K562 (cell line): ENCODE measurements at regions not wholly inside any gene's neighbourhood (a gene's known extent, or its start where the extent isn't known, plus 50 kb on each side); places are given as distances from the start of the nearest gene placed in this dataset.

Experiments
- ATAC-seq: fragments of 200-7000 bp; cut with Tn5 transposase; 3 replicates; pipeline ENCODE4 v1.9.1; 2020; ENCODE audit warnings: moderate library complexity
- BruUV-seq: library from RNA; stranded (reverse); fragments of 400-500 nt; replicated peaks from 2 replicates; lab custom pipeline; 2021; lab: Mats Ljungman, UMichigan
- CTCF ChIA-PET: fragments of 300-600 bp; formaldehyde crosslinking; extraction: SDS; loops from one replicate; lab custom pipeline; 2021; ENCODE audit warnings: low intra/inter-chr PET ratio; lab: Yijun Ruan, JAX
- POLR2A ChIA-PET: fragments of 300-600, 350-650 bp; sonication (Branson Sonifier 250); formaldehyde crosslinking; extraction: SDS; loops from one replicate; lab custom pipeline; 2021; ENCODE audit warnings: antibody characterized with exemption, inconsistent platforms; lab: Yijun Ruan, JAX
- DNase-seq, 4 experiments: peaks; one replicate each; pipeline versions ENCODE4 v3.0.0 to v3.0.0-alpha.2; 2011 to 2018; ENCODE audit warnings: low spot score in 3 of 4, mixed read lengths in 3 of 4; ENCODE audit errors: extremely low read depth in 1 of 4
- FAIRE-seq: peaks from 2 replicates; lab custom pipeline; 2011; peaks lifted over from hg19 to GRCh38; lab: Jason Lieb, UNC
- H2AFZ ChIP-seq: 2 replicates; pipeline ENCODE4 v1.6.0; 2011; ENCODE audit warnings: low read depth, low read length, control low read depth, inconsistent platforms
- H3K27ac ChIP-seq: fragments of 200-600 bp; 3 replicates; pipeline ENCODE4 v1.8.0; 2011; ENCODE audit warnings: low read depth, mild to moderate bottlenecking, control low read depth, inconsistent platforms, low read length, moderate library complexity, mixed read lengths; ENCODE audit errors: extremely low read depth
- H3K27me3 ChIP-seq, 2 experiments: fragments of 300-600 bp in 1 of 2; 2 replicates in 1 of 2; 3 replicates in 1 of 2; pipeline versions ENCODE4 v1.6.0 to v1.8.0; 2011; ENCODE audit warnings: inconsistent platforms in 2 of 2, low read length in 2 of 2, mild to moderate bottlenecking in 1 of 2, mixed read lengths in 1 of 2, moderate library complexity in 1 of 2; ENCODE audit not compliant: control insufficient read depth in 2 of 2, insufficient read depth in 2 of 2
- H3K36me3 ChIP-seq: fragments of 300-600 bp; 3 replicates; pipeline ENCODE4 v1.8.0; 2011; ENCODE audit warnings: mild to moderate bottlenecking, low read length, inconsistent platforms; ENCODE audit not compliant: control insufficient read depth, insufficient read depth
- H3K4me1 ChIP-seq, 2 experiments: fragments of 200-600 bp in 1 of 2; replicated peaks in 1 of 2; 2 replicates in 1 of 2; 3 replicates in 1 of 2; pipeline versions ENCODE4 v1.5.1 to v1.8.0; 2011; ENCODE audit warnings: inconsistent platforms in 2 of 2, low read length in 2 of 2, mild to moderate bottlenecking in 1 of 2, mixed read lengths in 1 of 2, moderate library complexity in 1 of 2; ENCODE audit not compliant: control insufficient read depth in 2 of 2, insufficient read depth in 2 of 2
- H3K4me2 ChIP-seq: 2 replicates; pipeline ENCODE4 v1.6.1; 2011; ENCODE audit warnings: low read length, control low read depth, inconsistent platforms, mixed read lengths; ENCODE audit not compliant: insufficient read depth
- H3K4me3 ChIP-seq: fragments of 200-600 bp; sonication (generic), shearing (Covaris generic); 2 replicates; pipeline ENCODE4 v1.5.1; 2016; ENCODE audit warnings: control low read depth, inconsistent platforms
- H3K79me2 ChIP-seq: fragments of 200-600 bp; 3 replicates; pipeline ENCODE4 v1.8.0; 2011; ENCODE audit warnings: low read length, inconsistent platforms; ENCODE audit not compliant: control insufficient read depth, insufficient read depth
- H3K9ac ChIP-seq, 2 experiments: 2 replicates each; pipeline versions ENCODE4 v1.6.0 to v1.6.1; 2011; ENCODE audit warnings: low read depth in 2 of 2, low read length in 2 of 2, control low read depth in 1 of 2, inconsistent platforms in 1 of 2, mild to moderate bottlenecking in 1 of 2, mixed read lengths in 1 of 2; ENCODE audit not compliant: insufficient read depth in 1 of 2
- H3K9me1 ChIP-seq: one replicate; pipeline ENCODE4 v1.6.0; 2011; ENCODE audit warnings: inconsistent platforms, mild to moderate bottlenecking, low read length, moderate library complexity; ENCODE audit not compliant: control insufficient read depth, insufficient read depth
- H3K9me3 ChIP-seq: replicated peaks from 2 replicates; pipeline ENCODE4 v1.5.1; 2011; ENCODE audit warnings: low read depth, low read length, inconsistent platforms; ENCODE audit not compliant: control insufficient read depth, insufficient read depth
- H4K20me1 ChIP-seq: replicated peaks from 2 replicates; pipeline ENCODE4 v1.6.1; 2011; ENCODE audit warnings: low read length, inconsistent platforms, mixed read lengths; ENCODE audit not compliant: control insufficient read depth, insufficient read depth
- GATAD2B ChIP-seq: fragments of 450-650 bp; IDR thresholded peaks from 2 replicates; pipeline ENCODE4 v1.6.1; 2017; ENCODE audit warnings: mild to moderate bottlenecking, borderline replicate concordance
- HEY1 ChIP-seq: fragments of 250-450 bp; sonication (Bioruptor Pico); IDR thresholded peaks from 2 replicates; pipeline ENCODE4 v1.5.0; 2020; ENCODE audit warnings: mild to moderate bottlenecking, moderate library complexity, borderline replicate concordance
- HIVEP1 ChIP-seq: fragments of 250-450 bp; sonication (Bioruptor Pico); IDR thresholded peaks from 2 replicates; pipeline ENCODE4 v1.4.0; 2020; ENCODE audit warnings: mild to moderate bottlenecking
- PCBP2 ChIP-seq: fragments of 200-400 bp; formaldehyde crosslinking; IDR thresholded peaks from 2 replicates; pipeline ENCODE4 v1.6.1; 2018; ENCODE audit warnings: low read length, low read depth, mild to moderate bottlenecking, moderate library complexity; ENCODE audit not compliant: poor library complexity, severe bottlenecking
- POLR2AphosphoS5 ChIP-seq: IDR thresholded peaks from 2 replicates; pipeline ENCODE4 v1.6.1; 2011; ENCODE audit warnings: mild to moderate bottlenecking, low read depth, low read length, moderate library complexity; ENCODE audit not compliant: control insufficient read depth, insufficient read depth
- SAFB2 ChIP-seq: fragments of 200-400 bp; formaldehyde crosslinking; IDR thresholded peaks from 2 replicates; pipeline ENCODE4 v1.6.1; 2018; ENCODE audit warnings: borderline replicate concordance, low read length, low read depth, moderate library complexity; ENCODE audit not compliant: severe bottlenecking
- YBX1 ChIP-seq: fragments of 450-650 bp; IDR thresholded peaks from 2 replicates; pipeline ENCODE4 v1.7.1; 2016; ENCODE audit warnings: mild to moderate bottlenecking
- ZBTB17 ChIP-seq: fragments of 450-650 bp; formaldehyde crosslinking; IDR thresholded peaks from 2 replicates; pipeline ENCODE4 v1.4.0; 2020; ENCODE audit warnings: mild to moderate bottlenecking
- ZBTB7A ChIP-seq: IDR thresholded peaks from 2 replicates; pipeline ENCODE4 v1.6.1; 2011; ENCODE audit warnings: low read depth, mild to moderate bottlenecking, low read length, moderate library complexity, borderline replicate concordance; ENCODE audit not compliant: control insufficient read depth
- ZFP30 ChIP-seq: fragments of 250-450 bp; sonication (Bioruptor Pico); IDR thresholded peaks from 2 replicates; pipeline ENCODE4 v1.8.0; 2022; ENCODE audit warnings: moderate library complexity, mild to moderate bottlenecking, inconsistent platforms, borderline replicate concordance
- ZNF134 ChIP-seq: fragments of 250-450 bp; sonication (Bioruptor Pico); conservative IDR thresholded peaks from 2 replicates; pipeline ENCODE4 v1.4.0; 2020
- ZNF184 ChIP-seq: sonication (generic); formaldehyde crosslinking; IDR thresholded peaks from 2 replicates; pipeline ENCODE4 v1.5.0; 2020; ENCODE audit warnings: missing genetic modification reagents
- WGBS: fragments of 100-300 bp; shearing (Covaris generic); methylation state at CpG from one replicate; pipeline ENCODE4 v1.1.6; 2016; ENCODE audit warnings: low coverage, mixed read lengths; ENCODE audit not compliant: insufficient coverage; ENCODE audit errors: missing lambda C conversion rate; 5-methylcytosine and 5-hydroxymethylcytosine counted together
- in situ Hi-C: fragments of 300-500 bp; cut with MboI; formaldehyde crosslinking; loops from 4 replicates; pipeline ENCODE4 v1.15.0; 2018; ENCODE audit warnings: inconsistent platforms, mixed read lengths
- intact Hi-C: fragments of 100-400 bp; cut with micrococcal nuclease; formaldehyde crosslinking; loops from 2 replicates; pipeline ENCODE4 v1.14.2; 2022
- TF ChIP-seq, protein P1 (sequence below): fragments of 200-800 bp; sonication (Bioruptor generic); IDR thresholded peaks from 2 replicates; pipeline ENCODE4 v1.6.1; 2016; ENCODE audit warnings: missing genetic modification characterization, missing compliant biosample characterization

DNA sequence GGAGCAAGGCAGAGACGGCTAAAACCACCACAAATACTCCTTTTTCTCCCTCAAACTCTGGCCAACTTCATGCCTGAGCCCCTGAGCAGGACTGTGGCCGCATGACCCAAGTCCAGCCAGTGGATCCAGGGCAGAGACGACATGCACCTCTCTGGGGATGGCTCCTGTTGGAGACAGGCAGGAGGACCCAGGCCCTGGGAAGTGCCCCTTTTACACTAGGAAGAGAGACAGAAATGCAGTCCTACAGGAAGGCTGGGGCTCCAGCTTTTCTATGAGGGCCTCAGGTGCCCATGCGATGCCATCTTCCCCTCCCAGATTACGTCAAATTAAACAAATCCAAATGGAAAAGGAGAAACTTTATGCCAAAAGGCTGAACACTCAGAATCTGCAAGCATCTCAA is 498.0 kb downstream of the BRD1 start:
- Histone ChIP-seq H3K9me3 (no peaks in the 10 kb centered on the region), H3K4me1 (no peaks in the 10 kb centered on the region; a peak in 1 of 5 replicates), H3K27me3 (peaks cover 2 to 71% of the 10 kb centered on the region in 2 experiments; a peak in 3 of 5 replicates)
- POLR2A ChIA-PET = no interaction called here
- CTCF ChIA-PET = no interaction called here
- no TSS peak for BruUV-seq
- TF ChIP-seq, protein P1, sequence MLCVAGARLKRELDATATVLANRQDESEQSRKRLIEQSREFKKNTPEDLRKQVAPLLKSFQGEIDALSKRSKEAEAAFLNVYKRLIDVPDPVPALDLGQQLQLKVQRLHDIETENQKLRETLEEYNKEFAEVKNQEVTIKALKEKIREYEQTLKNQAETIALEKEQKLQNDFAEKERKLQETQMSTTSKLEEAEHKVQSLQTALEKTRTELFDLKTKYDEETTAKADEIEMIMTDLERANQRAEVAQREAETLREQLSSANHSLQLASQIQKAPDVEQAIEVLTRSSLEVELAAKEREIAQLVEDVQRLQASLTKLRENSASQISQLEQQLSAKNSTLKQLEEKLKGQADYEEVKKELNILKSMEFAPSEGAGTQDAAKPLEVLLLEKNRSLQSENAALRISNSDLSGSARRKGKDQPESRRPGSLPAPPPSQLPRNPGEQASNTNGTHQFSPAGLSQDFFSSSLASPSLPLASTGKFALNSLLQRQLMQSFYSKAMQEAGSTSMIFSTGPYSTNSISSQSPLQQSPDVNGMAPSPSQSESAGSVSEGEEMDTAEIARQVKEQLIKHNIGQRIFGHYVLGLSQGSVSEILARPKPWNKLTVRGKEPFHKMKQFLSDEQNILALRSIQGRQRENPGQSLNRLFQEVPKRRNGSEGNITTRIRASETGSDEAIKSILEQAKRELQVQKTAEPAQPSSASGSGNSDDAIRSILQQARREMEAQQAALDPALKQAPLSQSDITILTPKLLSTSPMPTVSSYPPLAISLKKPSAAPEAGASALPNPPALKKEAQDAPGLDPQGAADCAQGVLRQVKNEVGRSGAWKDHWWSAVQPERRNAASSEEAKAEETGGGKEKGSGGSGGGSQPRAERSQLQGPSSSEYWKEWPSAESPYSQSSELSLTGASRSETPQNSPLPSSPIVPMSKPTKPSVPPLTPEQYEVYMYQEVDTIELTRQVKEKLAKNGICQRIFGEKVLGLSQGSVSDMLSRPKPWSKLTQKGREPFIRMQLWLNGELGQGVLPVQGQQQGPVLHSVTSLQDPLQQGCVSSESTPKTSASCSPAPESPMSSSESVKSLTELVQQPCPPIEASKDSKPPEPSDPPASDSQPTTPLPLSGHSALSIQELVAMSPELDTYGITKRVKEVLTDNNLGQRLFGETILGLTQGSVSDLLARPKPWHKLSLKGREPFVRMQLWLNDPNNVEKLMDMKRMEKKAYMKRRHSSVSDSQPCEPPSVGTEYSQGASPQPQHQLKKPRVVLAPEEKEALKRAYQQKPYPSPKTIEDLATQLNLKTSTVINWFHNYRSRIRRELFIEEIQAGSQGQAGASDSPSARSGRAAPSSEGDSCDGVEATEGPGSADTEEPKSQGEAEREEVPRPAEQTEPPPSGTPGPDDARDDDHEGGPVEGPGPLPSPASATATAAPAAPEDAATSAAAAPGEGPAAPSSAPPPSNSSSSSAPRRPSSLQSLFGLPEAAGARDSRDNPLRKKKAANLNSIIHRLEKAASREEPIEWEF = no peak
- TF ChIP-seq PCBP2 (no peak), ZNF184 (CRISPR knock-in tag) (no peak), YBX1 (no peak), HEY1 (CRISPR knock-in tag) (no peak), SAFB2 (no peak), ZBTB7A (no peak), HIVEP1 (CRISPR knock-in tag) (no peak), ZNF134 (CRISPR knock-in tag) (no peak), POLR2AphosphoS5 (no peak), ZBTB17 (no peak), ZFP30 (CRISPR knock-in tag) (no peak), GATAD2B (no peak)
- TF ChIP-seq, all 486 proteins: peak for 0
- WGBS = 0% methylated on average over 5 of the region's 5 CpGs
- no peak for ATAC-seq
- Histone ChIP-seq H3K36me3 (no peaks in the 10 kb centered on the region), H3K79me2 (no peaks in the 10 kb centered on the region), H3K4me2 (no peak overlapping the region), H3K4me3 (no peak overlapping the region), H3K27ac (no peak overlapping the region), H3K9me1 (no peaks in the 10 kb centered on the region), H2AFZ (no peak overlapping the region), H3K9ac (no peak overlapping the region), H4K20me1 (0 out of 2 replicates have a peak, but pooled peaks cover 3% of the 10 kb centered on the region)
- no peak for DNase-seq
- no peak for FAIRE-seq
- in situ Hi-C loops (no loop called here), intact Hi-C loops (no loop called here)
